SIG-M5 treated with dmso at 0.1 percent for 504 hours (cell line): ENCODE measurements at regions not wholly inside any gene's neighbourhood (a gene's known extent, or its start where the extent isn't known, plus 50 kb on each side); places are given as distances from the start of the nearest gene placed in this dataset.

Experiments used
- DNase-seq: peaks from one replicate; lab custom pipeline; 2025; ENCODE audit not compliant: unreplicated experiment; lab: John Stamatoyannopoulos, UW

DNA sequence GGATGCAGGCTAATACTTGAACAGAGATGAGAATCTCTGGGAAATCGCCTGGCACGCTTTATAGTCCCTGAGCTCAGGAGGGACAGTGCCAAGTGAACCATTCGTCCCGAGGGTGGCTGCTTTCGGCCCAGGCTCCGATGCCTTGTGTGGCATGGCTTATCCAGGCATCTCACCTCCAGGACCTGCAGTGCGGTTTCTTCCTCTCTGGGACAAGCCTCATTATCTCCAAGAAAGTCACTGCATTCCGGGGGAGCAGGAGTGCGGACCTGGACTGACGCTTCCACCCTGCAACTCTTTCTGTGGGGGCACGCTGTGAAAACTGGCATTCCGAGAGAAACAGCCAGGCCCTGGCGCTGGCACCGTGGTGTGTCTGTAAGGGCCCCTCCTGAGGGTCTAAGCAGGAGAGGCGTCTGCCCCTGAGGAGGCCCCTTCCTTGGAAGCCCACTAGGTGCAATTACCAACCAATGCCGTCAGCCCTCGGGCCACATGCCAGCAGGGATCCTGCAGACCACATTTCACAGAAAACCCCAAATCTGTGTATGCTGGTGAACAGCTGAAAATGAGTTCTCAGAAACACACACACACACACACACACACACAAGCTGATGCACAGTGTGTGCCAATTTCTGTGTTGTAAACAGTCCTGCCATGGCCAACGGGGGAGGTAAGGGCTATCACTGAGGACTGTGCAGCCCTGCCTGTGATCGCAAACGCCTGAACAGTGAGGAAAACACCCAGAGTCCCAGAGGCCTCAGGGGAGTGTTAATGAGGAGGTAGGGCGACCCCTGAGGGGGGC is 351.9 kb upstream of the SALL3 start:
- DNase-seq, result no peak

DNA sequence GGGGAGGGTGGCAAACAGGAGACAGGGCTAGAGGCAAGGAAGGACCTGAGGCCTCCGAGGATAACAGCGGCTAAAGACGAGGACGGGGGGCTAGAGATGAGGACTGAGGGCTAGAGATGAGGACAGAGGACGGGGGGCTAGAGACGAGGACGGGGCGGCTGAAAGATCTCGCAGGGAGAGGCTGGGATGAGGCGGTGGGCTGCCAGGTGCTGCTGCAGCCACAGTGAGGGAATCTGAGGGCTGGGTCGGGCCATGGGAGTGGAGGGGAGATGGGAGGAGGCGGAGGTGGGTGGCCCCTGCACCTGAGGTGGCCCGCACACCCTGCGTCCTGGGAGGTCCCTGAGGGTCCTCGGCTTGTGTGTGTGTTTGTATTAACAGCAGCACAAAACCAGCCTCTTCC is 350.2 kb upstream of the SALL3 start:
- no peak for DNase-seq

DNA sequence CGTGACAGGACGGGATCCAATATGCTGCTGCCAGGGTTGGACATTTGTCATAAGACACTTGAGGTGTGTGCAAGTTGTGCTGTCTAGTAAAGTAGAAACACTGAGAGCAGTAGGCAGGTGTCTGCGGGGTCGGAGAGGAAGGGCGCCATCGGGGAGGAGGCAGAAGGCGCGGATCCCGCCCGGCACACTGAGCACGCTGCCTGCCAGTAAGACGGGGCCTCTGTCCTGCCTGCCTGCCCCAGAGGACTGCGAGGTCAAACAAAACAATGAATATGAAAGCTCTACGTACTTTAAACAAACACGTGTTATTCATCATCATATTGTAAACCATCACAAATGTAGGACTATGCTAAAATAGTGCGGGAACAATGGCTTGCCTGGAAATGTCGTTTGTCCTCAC is 349.3 kb upstream of the SALL3 start:
- no peak for DNase-seq

DNA sequence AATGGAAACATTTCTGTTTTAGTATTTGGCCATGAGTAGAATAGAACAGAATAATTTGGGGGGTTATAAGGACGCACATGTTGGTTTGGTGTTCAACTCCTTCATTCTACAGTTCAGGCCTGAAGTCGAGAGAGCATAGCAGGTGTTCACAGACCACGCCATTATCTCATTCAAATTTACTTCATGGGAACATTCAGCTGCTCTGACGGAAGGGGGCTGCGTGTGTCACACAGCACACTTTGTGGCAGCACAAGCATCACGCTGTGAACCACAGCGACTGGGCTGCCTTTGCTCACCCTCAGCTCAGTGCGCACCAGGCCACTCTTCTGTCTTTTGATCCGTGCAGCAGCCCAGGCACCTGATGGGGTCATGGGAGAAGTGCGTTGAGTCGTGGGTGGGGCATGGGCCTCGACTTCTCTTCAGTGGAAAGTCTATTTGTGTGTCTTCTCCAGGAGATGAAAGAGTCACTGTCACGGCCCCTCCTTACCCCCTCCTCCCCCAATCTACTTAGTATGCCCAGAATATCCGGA is 348.6 kb upstream of the SALL3 start:
- DNase-seq, result no peak

DNA sequence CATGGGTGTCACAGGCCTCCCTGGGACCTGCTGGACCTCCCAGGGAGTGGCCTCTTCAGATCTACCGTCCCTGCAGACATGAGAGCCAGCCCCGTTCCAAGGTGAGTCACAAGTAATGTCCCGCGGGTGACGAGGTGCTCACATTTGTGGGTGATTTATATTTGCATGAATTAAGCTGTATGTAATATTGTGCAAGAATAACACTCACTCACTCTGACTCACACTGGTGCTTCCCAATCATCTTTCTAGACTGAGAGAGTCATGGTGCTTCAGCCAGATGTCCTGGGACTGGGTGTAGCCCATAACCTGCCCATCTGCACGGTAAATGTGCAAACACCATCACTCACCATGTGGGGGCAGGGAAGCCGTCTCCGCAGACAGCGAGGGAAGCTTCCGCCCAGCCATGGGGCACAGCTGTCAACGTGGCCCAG is 347.5 kb upstream of the SALL3 start:
- DNase-seq, result peak; percentile 83

DNA sequence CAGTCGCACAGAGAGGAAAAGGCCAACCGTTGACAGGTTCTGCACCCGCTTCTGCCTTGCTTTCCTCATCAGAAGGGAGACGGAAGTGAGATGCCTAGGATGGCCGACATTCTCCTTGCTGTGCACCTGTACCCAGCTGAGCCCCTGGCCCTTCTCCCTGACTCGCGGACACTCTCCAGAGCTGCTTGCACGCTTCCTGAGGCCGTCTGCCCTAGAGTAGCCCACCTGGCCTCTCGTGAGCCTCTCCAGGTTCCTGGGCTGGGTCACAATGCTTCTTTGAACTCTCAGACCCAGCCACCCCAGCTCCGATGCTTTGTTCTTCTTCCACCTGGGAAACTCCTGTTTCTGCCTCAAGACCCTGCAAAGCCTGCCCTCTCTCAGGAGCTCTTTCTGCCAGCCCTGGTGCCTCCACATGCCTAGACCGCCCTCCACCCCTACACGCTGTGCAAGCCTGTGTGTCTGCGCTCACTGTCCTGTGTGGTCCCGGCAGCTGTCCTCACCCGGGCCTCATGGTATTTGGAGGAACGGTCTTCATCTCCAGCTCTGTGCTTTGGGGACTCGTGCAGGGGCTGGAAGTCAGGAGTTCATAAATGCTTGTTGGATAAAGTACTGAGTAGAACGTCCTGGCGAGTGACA is 345.4 kb upstream of the SALL3 start:
- DNase-seq, result no peak

DNA sequence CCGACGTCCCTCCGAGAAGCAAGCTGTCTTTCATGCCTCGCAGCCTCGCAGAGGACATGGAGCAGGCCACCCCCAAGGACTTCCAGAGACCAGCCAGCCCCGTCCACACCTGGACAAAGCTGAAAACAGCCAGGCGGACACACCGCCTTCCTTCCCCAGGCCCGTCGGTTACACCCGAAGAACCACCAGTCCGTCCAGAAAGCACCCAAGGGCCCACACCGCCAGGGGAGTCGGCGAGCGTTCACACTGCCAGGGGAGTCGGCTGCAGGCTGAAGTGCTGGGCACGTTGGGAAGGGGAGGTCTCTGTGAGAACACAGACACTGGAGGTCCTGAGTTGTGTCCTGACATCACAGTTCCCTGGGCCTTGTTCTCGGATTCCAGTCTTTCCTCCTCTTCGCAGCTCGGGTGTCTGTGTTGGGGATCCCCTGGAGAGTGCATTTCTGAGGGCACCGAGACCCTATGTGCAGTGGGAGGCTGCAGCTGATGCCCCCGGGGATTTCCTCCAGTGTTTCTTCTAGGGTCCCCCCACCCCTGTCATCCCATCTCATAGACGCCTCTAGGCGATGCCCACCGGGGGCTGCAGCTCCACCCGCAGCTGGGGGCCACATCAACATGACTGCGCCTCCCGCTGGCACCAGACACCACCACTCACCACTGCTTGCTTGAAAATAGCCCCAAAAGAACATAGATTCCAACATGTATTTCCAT is 344.4 kb upstream of the SALL3 start:
- DNase-seq, result no peak

DNA sequence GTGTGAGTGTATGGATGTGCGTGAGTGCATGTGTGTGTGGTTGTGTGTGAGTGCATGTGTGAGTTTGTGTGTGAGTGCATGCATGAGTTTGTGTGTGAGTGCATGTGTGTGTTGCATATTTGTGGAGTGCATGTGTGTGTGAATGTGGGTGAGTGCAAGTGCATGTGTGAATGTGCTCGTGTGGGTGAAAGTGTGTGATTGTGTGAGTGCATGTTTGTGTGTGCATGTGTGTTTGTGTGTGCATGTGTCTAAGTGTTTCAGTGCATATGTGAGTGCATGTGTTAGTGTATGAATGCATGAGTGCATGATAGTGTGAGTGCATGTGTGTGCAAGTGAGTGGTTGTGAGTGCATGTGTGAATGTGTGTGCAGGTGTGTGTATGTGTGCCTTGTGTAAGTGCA is 343.4 kb upstream of the SALL3 start:
- DNase-seq, result no peak

DNA sequence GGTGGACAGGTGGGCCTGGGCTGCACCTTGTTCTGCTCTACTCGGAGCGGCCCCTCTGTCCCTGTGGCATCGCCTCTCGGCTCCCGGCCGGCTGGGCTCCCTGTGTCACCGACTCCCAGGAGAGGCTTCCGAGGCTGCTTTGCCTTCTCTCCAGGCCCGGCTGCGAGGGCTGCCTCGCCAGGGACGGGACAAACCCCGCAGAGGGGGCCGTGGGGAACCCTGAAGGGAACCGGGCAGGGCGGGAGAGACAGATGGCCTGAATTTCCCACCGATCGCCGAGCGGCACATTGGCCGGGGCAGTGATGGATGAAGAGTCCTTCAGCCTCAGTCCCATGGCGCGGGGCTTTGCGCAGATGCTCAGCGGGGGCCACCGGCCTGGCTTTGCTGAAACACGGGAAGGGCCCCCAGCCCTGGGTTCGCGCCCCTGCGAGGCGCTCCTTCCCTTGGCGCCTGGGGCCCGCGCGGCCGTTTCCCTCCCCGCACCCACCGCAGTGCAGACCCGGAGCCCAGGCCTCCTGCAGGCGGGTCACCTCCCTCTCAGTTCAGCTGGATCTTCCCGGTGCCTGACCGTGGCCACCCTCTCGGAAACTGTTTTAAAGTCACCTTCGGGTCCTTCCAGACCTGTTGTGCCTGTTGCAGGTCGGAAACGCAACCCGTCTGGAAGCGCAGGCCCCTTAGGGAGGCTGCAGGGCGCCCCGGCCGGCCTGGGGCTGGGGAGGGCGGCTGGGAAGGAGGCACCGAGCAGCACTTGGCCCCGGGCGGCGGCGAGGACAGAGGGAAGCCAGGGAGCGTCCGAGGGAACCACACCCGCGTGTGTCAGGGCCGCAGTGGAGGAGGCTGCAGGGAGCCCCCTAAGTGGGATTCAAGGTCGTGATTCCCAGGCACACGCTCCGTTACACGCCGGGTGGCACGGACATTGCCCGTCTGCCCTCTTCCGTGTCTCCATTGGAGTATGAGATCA is 341.9 kb upstream of the SALL3 start:
- no peak for DNase-seq

DNA sequence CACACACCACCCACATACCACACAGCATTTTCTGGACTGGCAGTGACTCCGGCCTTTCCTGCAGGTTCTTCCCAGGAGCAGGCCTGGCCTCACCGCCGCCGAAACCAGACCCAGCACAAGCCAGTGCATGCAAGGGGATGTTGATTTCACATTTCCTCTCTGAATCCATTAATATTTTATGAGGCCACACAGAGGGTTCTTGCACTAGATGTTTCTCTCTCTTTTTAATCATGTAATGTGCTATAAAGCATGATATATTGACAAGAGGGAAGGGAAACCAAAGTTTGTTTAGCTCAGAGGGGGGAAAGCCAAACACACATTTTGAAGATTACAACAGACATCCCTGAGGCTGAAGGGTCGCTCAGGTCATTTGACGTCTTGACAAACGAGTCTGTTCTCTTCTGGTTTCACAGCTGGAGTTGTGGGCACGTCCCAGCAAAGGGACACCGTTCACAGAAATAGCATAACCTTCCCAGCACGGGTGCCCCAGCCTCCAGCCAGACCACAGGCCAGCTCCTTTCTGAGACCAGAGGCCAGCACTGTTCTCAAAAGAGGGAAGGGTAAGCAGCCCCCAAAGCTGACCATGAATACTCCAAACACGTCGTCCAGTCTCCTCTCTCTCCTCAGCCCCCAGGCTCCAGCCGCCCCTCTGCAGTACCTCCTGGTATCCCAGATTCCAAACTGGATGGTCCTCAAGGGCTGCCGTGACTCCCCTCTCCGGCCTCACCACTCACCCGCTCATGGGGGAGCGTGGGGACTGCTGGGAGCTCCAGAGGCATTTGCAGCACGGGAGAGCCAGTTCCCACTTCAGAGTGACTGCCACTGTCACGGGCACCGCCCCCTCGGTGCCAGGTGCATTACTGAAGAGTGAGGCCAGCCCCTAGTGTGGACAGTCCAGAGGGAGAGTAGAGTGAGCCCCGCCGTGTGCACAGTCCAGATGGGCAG is 340.3 kb upstream of the SALL3 start:
- DNase-seq, result peak; percentile 81

DNA sequence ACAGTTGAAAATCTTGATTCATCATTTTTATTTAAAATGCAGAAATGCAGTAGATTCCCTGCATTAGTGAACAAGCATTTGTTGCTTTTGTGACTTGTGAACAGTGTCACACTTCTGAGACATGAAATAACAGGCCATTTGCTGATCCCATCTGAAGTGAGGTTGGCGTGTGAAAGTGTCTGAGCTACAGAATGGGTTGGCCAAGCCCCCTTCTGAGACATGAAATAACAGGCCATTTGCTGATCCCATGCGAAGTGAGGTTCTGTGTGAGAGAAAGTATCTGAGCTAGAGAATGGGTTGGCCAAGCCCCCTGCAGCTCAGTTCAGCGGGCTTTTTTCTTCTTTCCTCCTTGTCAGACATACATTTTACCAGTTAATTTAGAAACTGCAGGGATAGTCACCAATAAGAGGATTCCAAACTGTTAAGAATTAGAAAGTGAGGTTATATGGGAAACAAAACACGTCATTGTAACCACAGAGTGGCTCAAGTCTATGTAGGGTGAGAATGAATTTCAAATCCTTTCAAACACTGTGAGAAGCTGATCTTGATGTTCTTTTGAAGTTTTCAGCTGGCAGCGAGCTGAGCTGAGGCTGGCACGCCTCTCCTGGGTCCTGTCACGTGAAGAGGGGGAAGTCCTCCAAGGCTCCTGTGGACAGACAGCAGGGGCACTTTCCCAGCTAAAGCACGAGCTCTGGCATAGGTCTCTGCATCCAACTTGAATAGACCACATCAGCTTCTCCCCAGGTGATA is 339.2 kb upstream of the SALL3 start:
- DNase-seq, result peak; percentile 3

DNA sequence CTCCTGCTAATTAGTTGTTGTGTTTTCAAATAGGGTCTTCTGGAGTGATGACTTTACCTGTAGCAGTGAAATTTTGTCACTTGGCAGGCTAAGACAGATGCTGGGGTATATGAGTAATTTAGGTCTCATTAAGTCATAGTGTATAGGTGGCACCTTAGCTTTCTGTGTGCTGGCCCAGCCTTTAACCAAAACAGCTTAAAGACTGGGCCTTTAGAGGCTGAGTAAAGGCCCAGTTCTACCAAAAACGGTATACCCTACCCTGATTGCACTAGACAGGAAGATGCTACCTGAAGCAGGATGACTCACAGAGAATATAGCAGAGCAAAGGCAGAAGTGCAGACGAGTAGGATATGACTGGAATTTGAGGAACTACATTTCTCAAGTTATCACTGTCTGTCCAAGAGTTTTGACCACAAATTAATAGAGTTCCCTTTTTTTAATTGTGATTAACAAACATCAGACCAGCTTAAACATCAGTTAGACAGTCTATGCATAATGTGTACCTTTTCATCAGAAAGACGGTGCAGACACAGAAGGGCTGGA is 337.9 kb upstream of the SALL3 start:
- DNase-seq, result peak; percentile 95

DNA sequence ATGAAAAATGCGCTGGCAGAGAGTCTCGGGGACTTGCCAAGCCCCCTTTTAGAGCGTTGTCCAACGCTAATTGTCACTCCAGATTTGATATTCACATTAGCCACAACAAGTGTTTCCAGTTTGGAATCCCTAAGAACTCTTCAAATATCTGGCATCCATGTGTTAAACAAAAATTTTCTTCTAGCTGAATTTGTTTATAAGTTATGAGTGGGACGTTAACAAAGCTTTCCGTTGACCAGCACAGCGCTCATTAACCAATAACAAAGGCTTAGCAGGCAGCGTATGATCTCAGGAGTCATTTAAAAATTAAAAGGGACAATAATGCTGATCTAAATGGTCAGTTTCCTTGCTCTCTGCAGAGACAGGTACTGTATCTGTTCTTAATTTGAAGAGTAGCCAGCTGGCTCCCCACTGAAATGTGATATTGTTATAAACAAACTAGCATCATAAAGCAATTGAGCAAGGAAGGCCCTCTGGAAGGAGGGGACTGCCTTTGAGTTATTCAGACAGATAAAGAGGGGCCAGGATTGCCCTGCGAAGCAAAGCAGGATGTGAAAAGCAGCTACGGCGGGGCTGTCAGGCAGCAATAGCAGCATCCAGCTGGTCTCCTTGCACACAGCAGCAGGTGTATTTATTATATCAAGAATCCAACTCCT is 337.2 kb upstream of the SALL3 start:
- peak; percentile 46 for DNase-seq

DNA sequence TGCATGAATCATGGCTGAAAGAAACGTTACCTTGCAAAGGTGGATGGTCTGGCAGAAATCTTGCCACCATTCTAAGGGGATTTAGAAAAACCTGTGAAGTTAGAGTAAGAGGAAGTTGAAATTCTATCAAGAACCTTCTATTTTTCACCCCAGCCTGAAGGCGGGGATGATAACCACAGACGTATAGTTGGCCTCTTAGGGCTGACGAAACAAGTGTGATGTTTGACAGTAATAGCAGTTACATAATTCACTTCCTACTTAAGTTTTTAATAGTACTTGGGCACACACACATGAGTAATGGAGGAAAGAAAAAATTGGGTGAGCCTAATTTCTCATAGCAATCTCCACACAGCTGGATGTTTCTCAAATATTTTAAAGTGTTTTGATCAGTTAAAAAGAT is 336.6 kb upstream of the SALL3 start:
- DNase-seq, result peak; percentile 98

DNA sequence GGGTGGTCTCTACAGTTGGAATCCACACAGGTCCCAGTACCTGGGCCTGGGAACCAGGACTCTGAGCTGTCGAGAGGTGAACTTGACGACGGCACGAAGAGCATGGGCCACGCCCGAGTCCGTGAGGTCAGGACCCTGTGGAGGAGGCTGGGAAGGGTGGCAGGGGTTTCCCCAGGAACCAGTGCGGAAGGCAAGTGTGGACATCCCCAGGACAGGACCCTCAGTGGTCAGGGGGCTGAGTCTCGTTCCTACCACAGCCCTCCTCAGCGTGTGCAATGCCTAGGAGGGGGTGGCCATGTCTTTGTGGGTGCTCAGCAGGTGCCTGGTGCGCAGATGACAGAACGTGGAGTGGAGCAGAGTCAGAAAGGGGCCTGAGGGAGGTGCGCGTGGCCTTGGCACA is 335.6 kb upstream of the SALL3 start:
- DNase-seq, result no peak

DNA sequence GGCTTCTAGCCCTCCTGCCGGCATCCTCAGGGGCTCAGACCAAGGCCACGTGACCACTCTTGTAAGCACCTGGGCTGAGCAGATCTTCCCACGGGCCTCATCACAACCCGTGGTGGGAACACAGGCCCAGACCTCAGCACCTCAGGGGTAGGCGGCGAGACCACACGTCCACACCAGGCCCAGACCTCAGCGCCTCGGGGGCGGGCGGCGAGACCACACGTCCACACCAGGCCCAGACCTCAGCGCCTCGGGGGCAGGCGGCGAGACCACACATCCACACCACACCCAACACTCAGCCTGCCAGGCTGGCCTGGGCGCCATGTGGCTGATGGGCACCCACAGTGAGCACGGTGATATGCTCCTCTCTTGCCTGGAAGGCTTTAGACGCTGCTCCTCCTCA is 334.4 kb upstream of the SALL3 start:
- DNase-seq, result no peak

DNA sequence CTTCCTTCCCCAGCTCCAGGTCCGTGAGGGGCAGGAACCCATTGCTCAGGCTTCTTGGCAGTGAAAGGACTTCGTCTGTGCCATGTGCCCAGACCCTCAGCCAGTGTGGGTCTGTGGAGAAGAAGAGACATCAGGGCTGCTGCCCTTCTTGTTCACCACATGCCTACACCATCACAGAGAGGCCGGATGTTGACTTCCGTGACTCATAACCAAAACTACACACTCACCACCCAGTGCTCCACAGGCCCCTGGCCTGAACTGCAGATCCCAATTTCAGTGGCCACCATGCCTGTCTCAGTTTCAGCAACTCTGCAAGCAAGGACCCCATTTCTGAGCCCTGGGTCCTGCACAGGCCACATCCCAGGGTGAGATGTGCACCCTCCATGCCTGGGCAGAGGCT is 332.6 kb upstream of the SALL3 start:
- DNase-seq, result no peak

DNA sequence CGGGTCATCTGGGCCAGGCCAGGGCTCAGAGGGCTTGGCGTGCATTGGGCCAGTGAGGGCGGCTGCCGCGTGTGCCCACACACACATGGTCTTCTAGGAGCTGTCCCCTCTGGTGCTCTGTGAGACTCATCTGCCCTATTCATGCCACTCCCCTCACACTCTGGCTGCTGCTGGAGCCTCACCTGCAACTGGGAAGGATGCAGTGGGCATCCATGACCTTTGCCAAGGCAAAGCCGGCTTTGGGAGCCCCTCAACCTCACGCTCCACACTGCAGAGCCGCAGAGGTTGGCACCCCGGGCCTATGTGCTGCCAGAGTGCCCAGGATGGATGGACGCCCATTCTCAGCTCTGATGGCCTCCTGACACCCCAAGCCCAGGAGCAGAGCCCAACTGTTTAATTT is 330.2 kb upstream of the SALL3 start:
- DNase-seq, result no peak
